OCI-LY1 (cell line): ENCODE measurements at regions not wholly inside any gene's neighbourhood (a gene's known extent, or its start where the extent isn't known, plus 50 kb on each side); places are given as distances from the start of the nearest gene placed in this dataset.

Experiments used
- CTCF ChIP-seq: fragments of 200-600 bp; sonication (generic), shearing (Covaris generic); IDR thresholded peaks from 2 replicates; pipeline ENCODE4 v1.5.1; 2017; ENCODE audit warnings: mild to moderate bottlenecking, antibody characterized with exemption, low read length, moderate library complexity, mixed read lengths
- EZH2 ChIP-seq: fragments of 200-600 bp; sonication (generic), shearing (Covaris generic); IDR thresholded peaks from 2 replicates; pipeline ENCODE4 v1.8.0; 2017; ENCODE audit warnings: borderline replicate concordance, mixed run types, mild to moderate bottlenecking, antibody characterized with exemption, low read length, moderate library complexity, mixed read lengths

- TF ChIP-seq CTCF (no peak), EZH2 (no peak)
Measured at GRCh38 chr4:154009788-154010187, 220.9 kb upstream of the SFRP2 start.
